A673 (cell line): ENCODE measurements at regions not wholly inside any gene's neighbourhood (a gene's known extent, or its start where the extent isn't known, plus 50 kb on each side); places are given as distances from the start of the nearest gene placed in this dataset. TPM values are rescaled to one million over a fixed set of nuclear protein-coding genes. Genes with fewer than 3 reads are reported as not detected.
A peak's percentile ranks its signal among the peaks of the same experiment; 100 is the strongest.

ENCODE experiments used
- BruUV-seq: library from RNA; stranded (reverse); fragments of 400-500 nt; replicated peaks from 2 replicates; lab custom pipeline; 2021; lab: Mats Ljungman, UMichigan
- CTCF ChIA-PET: fragments of 300-600 bp; sonication (Branson Sonifier 250); formaldehyde crosslinking; loops from one replicate; lab custom pipeline; 2022; ENCODE audit warnings: antibody characterized with exemption; lab: Charles Lee
- POLR2A ChIA-PET: fragments of 300-600 bp; sonication (Branson Sonifier 250); formaldehyde crosslinking; loops from one replicate; lab custom pipeline; 2022; ENCODE audit warnings: antibody characterized with exemption; ENCODE audit not compliant: low non-redundant PET; lab: Charles Lee
- DNase-seq: peaks from one replicate; pipeline ENCODE4 v3.0.0-alpha.2; 2015; ENCODE audit warnings: low spot score
- H3K27ac ChIP-seq: fragments of 200-600 bp; sonication (generic); 2 replicates; pipeline ENCODE4 v1.5.1; 2016; ENCODE audit warnings: mixed run types, low read depth, mild to moderate bottlenecking, mixed read lengths, antibody characterized with exemption, low read length; ENCODE audit not compliant: poor library complexity, severe bottlenecking
- H3K27me3 ChIP-seq: fragments of 200-600 bp; sonication (generic); replicated peaks from 2 replicates; pipeline ENCODE4 v1.6.1; 2017; ENCODE audit warnings: mixed run types, low read depth, mild to moderate bottlenecking, mixed read lengths, antibody characterized with exemption, low read length; ENCODE audit not compliant: insufficient read depth, poor library complexity
- H3K36me3 ChIP-seq: fragments of 200-600 bp; sonication (generic); 2 replicates; pipeline ENCODE4 v1.6.1; 2016; ENCODE audit warnings: mixed run types, mild to moderate bottlenecking, mixed read lengths, antibody characterized with exemption, low read length; ENCODE audit not compliant: insufficient read depth, poor library complexity, severe bottlenecking
- H3K4me1 ChIP-seq: fragments of 200-600 bp; sonication (generic); 2 replicates; pipeline ENCODE4 v1.6.1; 2017; ENCODE audit warnings: mixed run types, mild to moderate bottlenecking, mixed read lengths, antibody characterized with exemption, low read length; ENCODE audit not compliant: insufficient read depth, poor library complexity, severe bottlenecking
- H3K4me3 ChIP-seq: fragments of 200-600 bp; sonication (generic); 2 replicates; pipeline ENCODE4 v1.5.1; 2016; ENCODE audit warnings: low read depth, mixed run types, mild to moderate bottlenecking, mixed read lengths, low read length; ENCODE audit not compliant: poor library complexity, severe bottlenecking
- H3K9me3 ChIP-seq: fragments of 200-600 bp; sonication (generic); 2 replicates; pipeline ENCODE4 v1.6.1; 2016; ENCODE audit warnings: mixed run types, low read depth, mild to moderate bottlenecking, mixed read lengths, antibody characterized with exemption, low read length; ENCODE audit not compliant: poor library complexity, severe bottlenecking
- CTCF ChIP-seq: fragments of 300-800, 200-600 bp; sonication (generic); conservative IDR thresholded peaks from 2 replicates; pipeline ENCODE4 v1.5.1; 2017; ENCODE audit warnings: low read depth, mild to moderate bottlenecking, antibody characterized with exemption, low read length, moderate library complexity, mixed read lengths
- EZH2 ChIP-seq: fragments of 200-600 bp; sonication (generic); IDR thresholded peaks from 2 replicates; pipeline ENCODE4 v1.6.1; 2017; ENCODE audit warnings: borderline replicate concordance, low read depth, mild to moderate bottlenecking, mixed read lengths, antibody characterized with exemption, low read length; ENCODE audit not compliant: poor library complexity, severe bottlenecking
- intact Hi-C: fragments of 100-400 bp; cut with micrococcal nuclease; formaldehyde crosslinking; loops from one replicate; pipeline ENCODE4 v1.10.0; 2022; ENCODE audit not compliant: unreplicated experiment
- microRNA-seq: library from miRNA; unstranded; fragments of <30 nt; microRNA quantifications from one replicate; pipeline ENCODE4 v1.2.0, GENCODE V29; 2021

GRCh38 chr12:116508145-116509121 is 50.7 kb upstream of the MAP1LC3B2 start:
- DNase-seq: peak; percentile 46
- H3K36me3 ChIP-seq: no peaks in the 10 kb centered on the region
- H3K9me3 ChIP-seq: no peaks in the 10 kb centered on the region
- H3K27me3 ChIP-seq: no peaks in the 10 kb centered on the region
- ChIA-PET CTCF (interaction anchor here (0.7 kb wide), 2 partner anchors 60 to 1052 kb away, joined by 3 to 5 read pairs; no protein-coding TSS in a partner anchor), POLR2A (interaction anchor here (0.5 kb wide), 1 partner anchor 15 kb away, joined by 11 read pairs; no protein-coding TSS in a partner anchor)
- no TSS peak for BruUV-seq
- intact Hi-C loops: no loop called here
- peak overlapping the region; percentile 45 for H3K4me3 ChIP-seq
- no peak for TF ChIP-seq CTCF
- no peak for TF ChIP-seq EZH2
- no peak overlapping the region for H3K27ac ChIP-seq
- peaks cover 4% of the 10 kb centered on the region for H3K4me1 ChIP-seq

Small RNAs in the stretch of these regions (microRNA-seq; reads per million reads assigned to microRNA genes)
- not detected for gene MIR4472-2
